ENCODE measurements at regions not wholly inside any gene's neighbourhood (a gene's known extent, or its start where the extent isn't known, plus 50 kb on each side); places are given as distances from the start of the nearest gene placed in this dataset.

DNA sequence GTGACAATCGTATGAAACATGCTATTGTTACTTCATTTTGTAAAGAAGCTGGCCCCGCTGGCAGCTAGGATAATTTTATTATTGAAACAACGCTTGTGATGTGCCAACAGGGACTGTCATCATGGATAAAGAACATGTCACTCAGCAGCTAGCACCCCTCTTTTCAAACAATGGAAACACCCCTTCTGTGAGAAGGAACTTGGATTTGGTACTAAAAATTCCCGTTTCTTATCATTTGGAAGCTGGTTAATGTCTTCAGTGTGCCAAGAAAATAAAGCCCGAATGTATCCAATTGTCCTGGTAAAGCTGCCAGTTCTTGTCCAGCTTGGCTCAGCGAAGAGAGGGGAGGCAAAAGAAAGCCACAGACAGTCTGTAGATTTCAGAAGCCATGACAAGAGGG is 186.6 kb downstream of the PHLDA1 start:
- intact Hi-C loops (cut with micrococcal nuclease), result no loop called here

DNA sequence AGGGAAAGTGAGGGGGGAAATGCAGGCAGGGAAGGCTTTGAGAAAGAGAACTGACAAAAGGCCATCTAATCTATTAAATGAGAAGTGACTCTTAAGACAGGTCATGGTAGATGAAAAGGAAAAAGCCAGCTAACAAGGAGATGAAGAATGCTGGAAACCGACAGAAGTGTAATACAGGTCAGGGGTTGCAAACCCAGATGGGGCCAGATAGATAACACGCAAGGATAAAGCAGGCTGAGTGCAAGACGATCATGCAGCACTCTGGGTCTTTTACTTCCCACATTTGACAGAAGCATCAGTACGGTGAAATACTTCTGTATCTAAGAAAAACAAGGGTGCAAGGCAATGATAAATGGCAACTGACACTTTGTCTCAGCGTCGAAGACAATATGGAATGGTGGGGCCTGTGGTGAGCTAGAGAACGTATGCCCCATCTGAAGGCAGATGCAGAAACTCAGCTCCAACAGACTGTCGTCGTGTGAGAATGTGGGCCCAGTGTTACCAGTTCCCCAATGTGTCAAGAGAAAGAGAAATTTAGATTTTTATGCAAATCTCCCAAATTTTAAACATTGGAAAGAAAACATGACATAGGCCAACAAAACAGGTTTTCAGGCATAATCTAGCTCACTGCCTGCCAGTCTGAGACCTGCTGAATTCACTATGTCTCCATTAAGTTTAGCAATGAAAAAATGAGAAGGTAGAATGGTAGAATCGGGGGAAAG is 187.4 kb downstream of the PHLDA1 start:
- intact Hi-C loops (cut with micrococcal nuclease), result no loop called here

DNA sequence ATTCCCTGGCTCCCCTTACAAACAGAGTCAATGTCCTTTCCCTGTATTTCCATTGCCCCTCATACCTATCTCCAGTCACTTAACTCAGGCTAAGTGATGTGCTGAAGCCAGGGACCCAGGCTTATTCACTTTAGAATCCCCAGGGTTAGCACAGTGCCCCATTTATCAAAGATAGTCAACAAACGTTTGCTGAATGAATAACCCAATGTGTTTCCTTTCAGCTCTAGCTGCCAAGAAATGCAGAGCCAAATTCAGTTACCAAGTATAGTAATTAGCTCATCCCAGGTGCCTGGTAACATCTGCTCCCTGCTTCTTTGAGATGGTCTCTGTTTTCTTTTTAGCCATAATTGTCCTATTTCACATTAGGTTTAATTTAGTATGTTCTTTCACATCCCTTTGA is 189.5 kb downstream of the PHLDA1 start:
- intact Hi-C loops (cut with micrococcal nuclease), result no loop called here

DNA sequence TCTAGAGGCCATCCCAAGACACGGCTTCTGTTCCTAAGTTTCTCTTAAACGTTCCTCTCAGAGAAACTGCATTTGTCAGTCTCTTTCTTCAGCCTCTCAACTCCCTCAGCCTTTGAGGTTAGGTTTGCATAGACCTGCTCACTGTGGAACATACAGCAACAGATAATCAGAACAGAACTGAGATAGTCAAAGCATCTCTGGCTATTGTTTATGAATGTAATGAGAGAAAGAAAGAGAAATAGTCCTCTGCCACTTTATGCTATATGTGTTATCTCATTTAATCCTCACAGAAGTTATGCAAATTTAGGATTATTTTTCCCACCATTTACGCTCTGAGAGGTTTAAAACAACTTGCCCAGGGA is 190.6 kb downstream of the PHLDA1 start:
- intact Hi-C loops (cut with micrococcal nuclease), result no loop called here

DNA sequence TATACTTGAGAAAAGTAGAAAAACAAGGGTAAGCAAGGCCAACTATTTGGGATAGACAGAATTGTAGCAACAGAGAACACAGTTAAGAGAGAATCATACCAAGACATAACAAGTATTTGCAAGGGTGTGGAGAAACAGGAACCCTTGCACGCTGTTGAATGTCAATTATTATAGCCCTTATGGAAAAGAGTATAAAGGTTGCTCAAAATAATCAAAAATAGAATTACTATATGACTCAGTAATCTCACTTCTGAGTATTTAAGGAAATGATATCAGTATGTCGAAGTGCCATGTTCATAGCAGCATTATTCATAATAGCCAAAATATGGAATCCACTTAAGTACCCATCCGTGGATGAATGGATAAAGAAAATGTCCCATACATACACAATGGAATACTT is 193.3 kb downstream of the PHLDA1 start:
- intact Hi-C loops (cut with micrococcal nuclease), result no loop called here

DNA sequence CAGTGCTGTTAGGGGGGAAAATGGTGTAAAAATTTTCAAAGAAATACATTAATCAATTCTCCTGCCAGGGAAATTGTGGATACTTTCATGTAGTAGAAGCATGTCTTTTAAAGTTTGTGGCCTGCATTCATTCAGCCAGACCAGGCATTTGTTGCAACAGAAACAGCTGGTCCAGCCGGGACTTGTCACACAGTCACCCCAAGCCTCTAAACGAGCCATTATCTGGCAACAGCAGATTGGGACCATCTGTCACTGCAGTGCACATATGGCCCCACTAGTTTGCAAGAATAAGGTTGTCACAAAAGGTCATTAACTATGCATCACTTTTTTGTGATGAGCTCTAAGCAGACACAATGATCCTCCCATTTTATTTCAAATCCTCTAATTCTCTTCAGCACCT is 193.9 kb downstream of the PHLDA1 start:
- intact Hi-C loops (cut with micrococcal nuclease), result no loop called here

DNA sequence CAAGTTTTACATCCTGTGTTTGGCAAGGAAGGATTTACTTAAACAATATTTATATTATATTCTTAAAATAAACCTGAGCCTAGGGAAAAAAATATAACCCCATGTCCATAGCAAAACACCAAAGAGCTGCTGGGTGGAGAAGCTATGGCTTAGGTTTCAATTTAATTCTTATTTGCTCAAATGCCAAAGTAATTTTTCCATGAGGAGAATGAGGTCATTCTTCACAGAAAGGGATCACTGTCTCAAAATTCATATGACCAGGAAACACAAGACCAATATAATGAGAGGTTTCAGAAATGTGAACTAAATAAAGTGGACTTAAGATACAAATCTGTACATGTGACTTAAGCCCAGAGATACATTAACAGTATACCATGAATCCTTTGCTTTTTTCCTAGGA is 195.0 kb downstream of the PHLDA1 start:
- intact Hi-C loops (cut with micrococcal nuclease), result no loop called here

DNA sequence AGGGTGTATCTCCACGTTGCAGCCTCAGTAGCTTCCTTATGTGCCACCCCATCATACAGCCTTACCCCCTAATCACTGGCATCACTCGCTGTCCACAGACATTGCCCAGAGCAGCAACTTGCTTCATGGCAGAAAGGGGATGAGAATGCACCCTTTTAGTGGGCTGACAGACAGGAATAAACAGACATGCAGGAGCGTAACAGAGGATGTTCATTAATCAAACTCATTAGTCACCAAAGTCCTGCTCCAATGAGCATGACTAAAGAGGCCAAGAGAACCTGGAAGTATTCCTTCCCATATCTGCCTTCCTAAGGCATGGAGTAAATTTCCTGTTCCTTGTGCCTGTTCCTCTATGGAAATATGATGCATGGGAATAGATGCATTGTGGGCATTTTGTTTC is 197.0 kb downstream of the PHLDA1 start:
- intact Hi-C loops (cut with micrococcal nuclease), result no loop called here

DNA sequence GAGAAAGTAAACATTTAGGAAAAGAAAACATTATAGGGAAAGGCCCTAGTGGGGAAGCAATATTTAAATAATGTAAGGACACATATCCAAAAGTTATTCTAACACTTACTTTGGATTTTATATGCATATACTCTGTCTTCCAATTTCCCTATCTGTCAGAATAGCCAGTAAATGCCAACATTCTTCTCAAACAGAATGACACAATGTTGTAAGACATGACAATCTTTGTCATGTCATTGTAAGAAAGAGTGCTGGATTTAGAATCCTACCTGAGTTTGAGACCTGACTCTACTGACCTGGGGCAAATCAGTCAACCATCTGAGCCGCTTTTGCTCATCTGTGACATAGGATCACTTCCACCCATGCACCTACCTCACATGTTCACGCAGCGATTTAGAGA is 198.3 kb downstream of the PHLDA1 start:
- intact Hi-C loops (cut with micrococcal nuclease), result no loop called here

DNA sequence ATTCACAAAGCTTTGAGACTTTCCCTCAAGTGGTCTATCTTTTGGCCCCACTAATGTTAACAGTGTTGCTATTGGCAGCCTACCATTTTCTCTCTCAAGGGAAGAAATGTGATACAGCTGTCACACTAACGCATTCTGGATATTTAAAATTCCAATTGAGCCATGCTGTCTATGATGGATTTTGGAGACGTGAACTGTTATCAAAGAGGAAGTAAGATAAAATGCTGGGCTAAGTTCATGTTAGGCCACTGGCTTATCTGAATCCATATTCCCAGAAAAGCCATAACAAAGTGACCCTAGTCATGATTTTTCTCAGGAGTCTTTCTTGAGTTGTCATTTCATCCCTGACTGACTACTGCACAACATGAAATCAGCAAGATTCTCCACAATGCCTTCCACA is 200.2 kb downstream of the PHLDA1 start:
- intact Hi-C loops (cut with micrococcal nuclease), result no loop called here

DNA sequence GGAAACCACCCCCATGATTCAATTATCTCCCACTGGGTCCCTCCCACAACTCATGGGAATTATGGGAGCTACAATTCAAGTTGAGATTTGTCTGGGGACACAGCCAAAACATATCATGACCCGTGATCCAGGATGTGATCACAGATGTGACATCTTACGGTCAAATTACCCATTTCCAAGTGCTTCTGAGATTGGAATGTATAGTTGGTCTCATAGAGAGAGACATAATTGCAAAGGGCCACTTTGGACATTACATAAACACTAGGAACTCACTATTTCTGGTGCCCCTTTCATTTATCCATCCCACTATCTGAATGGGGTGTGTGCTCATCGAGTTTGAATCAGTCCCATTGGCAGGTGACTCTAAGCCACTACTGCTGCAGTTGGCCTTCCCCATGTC is 204.5 kb downstream of the PHLDA1 start:
- intact Hi-C loops (cut with micrococcal nuclease), result loop anchor here (5.0 kb wide), 1 partner anchor 40 kb away; no protein-coding TSS in a partner anchor

DNA sequence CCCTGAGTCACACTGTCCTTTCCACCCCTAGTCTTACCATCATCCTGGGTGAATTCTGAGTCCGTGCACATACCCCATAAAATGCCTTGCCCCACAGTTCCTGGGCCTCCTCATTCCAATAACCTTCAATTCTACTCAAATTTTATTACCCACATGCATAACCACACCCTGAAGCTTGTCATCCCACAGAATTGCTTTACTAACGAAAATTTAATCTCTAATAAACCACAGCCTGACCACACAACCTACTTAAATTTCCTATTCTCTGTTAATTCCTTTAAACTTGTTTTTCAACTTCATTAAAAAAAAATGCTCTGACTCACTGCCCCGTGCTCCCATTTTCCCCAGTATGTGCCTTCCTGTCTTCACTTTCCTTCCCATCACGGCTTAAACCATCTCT is 205.9 kb downstream of the PHLDA1 start:
- intact Hi-C loops (cut with micrococcal nuclease), result loop anchor here (5.0 kb wide), 1 partner anchor 42 kb away; no protein-coding TSS in a partner anchor

DNA sequence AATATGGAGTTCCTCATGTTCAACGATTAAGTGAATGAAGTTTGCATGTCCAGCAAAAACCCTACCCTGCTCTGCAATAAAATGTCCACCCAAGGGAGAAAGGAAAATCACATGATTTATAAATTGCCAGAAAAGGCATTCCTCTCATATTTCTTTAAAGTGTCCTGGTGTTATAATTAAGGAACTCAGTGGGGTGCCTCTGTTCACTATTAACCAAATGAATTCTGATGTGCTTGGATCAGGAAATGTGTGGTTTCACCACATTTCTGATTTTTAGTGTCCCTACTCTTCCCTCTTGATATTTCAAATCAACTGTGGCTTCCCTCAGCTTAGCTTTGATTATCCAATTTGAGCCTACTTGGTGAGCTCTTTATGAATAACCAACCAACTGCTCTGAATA is 208.1 kb downstream of the PHLDA1 start:
- intact Hi-C loops (cut with micrococcal nuclease), result no loop called here

DNA sequence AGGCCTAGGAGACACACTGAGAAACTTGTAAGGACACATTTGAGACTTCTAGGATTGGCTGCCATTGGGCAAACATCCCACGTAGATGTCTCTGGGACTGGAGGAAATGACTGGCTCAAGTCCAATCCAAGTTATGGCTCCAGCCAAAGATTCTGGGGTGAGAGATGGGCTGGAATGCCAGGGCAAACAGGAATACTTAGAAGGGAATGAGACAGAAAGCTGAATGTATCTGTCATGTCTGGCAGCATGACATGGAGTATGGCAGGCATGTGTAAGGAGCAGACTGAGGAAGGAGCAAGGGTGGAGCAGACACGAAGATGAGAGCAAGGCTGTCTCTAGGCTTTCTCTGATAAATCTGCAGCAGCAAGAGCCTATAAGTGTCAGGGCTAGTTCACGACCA is 209.2 kb downstream of the PHLDA1 start:
- intact Hi-C loops (cut with micrococcal nuclease), result no loop called here

DNA sequence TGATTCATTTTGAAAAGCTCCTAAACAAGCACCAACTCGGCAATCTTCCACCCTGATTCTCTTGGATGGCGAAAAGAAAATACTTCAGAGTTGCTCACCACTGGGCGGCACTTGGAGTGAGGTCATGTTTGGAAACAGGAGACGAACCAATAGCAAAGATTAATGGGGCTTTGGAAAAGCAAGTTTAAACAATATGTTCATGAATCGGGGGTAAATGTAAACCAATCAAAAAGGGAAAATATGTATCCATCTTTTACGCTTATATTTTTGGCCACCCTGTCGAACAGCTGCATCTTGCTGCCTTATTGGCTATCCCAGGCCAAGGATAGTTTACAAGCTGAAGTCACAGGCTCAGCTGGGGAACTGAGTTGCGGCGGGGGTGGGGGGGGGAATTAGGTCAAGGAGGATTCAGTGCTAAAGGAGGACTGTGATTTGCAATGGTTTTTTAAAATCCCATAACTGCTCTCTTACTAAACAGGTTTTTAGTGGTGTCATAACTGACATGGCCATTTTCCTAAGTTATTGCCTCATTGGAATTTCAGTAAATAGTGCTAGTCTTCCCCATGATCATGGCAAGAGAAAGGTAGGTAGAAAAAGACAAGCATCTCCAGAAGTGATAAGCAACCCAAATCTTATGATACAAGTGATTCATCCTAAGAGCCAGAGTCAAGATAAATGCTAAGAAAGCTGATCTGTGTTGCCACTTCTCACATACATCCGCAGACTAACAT is 210.6 kb downstream of the PHLDA1 start:
- intact Hi-C loops (cut with micrococcal nuclease), result no loop called here

DNA sequence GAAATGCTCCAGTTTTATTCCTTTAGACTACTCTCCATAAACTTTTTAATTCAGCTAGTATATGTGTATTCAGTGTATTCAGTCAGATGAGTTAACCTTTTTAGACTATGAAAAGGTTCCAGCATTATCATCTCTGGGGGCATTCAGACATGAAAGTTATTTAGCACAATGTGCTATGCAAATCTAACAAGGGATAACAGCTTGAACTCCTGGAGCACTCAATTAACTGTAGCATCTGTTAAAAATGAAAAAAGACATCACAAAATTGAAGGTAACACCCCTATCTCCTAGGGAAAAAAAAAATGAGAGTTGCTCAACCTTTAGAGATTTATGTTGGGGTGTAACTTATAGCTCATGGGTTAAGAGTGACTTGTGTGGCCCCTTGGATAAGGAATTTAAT is 211.5 kb downstream of the PHLDA1 start:
- intact Hi-C loops (cut with micrococcal nuclease), result no loop called here

DNA sequence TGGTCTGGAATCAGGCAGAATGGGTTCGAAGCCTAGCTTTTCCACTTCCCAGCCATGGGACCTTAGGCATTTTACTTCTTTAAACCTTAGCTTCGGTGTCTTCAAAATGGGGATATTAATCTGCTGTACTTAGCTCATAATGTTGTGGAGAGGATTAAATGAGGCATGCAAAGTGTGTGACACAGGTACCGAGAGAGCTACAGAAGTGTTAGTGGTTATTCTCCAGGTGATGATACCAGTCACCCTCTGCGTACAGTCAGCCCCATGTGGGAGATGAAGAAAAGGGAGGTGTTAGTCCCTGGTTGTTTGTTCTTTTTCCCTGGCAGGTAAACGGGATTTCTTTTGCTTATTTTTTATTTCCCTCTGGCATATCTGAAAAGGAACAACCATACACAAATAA is 212.1 kb downstream of the PHLDA1 start:
- intact Hi-C loops (cut with micrococcal nuclease), result loop anchor here (5.0 kb wide), 3 partner anchors 113 to 292 kb away; no protein-coding TSS in a partner anchor

DNA sequence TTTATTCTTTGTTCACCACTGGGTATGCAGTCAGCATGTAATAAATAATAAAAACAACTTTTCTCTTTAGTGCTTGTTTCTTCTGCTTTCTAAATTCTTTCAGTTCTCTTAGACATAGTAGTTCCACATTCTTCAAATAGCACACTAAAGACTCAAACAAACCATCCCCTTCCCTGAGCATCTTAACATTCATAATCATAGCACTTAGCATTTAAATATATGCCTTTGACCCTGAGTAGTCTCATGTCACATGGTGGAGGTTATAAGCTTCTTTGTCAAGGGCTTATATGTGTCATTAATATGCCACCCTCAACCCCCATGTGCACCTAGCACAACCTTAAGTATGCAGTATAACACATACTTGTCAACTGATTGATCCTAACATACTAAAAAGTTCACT is 212.7 kb downstream of the PHLDA1 start:
- intact Hi-C loops (cut with micrococcal nuclease), result loop anchor here (5.0 kb wide), 3 partner anchors 113 to 292 kb away; no protein-coding TSS in a partner anchor

DNA sequence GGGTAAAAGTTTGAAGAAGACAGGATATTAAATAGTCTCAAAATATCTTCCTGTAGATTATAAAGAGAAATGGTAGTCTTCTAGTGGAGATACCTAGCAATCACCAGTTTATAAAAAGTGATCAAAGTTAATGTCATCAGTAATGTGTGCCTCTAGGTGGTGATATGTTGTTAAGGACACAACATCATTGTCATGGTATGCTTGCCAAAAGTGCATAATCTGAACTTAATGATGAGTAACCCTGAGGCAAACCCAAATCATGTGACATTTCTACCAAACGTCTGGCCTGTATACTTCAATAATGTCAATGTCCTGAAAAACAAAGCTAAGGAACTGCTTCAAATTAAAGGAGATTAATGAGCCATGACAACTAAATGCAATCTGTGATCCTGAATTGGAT is 214.7 kb downstream of the PHLDA1 start:
- intact Hi-C loops (cut with micrococcal nuclease), result loop anchor here (1.0 to 5.0 kb wide), 5 partner anchors 115 to 290 kb away; partner anchors contain the start of gene PHLDA1

DNA sequence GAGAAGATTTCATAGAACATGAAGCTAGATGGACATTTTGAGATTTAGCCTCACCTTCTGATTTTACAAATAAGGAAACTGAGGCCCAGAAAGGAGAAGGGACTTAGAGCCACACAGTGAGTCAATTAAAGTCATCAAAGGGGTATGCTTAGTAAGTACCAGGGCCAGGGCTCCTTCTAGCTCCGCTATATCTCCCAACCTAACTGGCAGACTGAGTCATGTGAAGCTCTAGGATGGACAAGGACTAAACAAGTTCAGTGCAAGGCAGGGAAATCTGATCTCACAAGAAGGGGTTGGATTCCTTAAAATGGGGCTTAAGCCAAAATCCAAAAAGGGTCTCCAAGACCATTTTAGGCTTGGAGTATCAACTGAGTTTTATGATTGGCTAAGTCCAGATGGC is 215.8 kb downstream of the PHLDA1 start:
- intact Hi-C loops (cut with micrococcal nuclease), result loop anchor here (5.0 kb wide), 3 partner anchors 117 to 288 kb away; no protein-coding TSS in a partner anchor

DNA sequence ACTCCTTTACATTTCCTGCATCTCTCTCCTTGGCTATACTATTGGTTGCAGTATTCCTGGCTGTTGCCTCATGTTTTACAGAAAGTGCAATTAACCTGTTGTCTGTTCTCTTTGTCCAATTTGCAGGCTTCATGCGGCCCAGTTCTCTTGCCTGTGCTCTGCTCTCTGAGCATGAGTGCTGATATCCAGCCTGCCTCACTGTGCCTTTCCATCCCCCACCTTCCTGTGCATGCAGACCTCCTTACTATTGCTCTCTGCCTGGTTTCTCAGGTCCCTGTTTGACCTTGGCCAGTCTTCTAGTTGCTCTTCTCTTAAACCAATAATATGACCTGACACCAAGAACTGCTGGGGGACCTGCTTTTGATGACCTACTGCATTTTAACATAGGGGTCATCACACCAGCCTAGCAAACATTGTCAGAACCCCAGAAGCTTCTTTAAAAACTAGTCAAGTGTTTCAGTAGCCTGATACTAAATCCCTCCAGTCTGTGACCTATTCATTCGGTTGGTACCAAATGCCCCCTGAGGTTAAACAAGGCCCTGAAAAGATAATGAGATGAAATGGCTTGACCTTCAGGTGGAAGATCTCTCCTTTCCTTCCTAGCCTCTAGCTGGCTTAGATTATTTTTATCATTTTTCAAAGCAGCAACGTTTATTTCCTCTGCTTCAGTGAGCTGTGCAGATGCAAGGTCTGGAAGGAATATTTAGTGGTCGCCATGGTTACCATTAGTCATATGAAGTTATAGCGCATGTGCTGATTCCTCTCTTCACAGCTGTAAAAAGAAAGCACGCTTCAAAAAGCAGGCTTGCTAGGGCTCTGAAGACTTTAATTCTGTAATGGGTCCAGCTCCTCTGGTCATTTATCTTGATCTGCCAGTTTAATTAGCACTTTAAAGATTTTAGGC is 216.5 kb downstream of the PHLDA1 start:
- intact Hi-C loops (cut with micrococcal nuclease), result loop anchor here (5.0 kb wide), 3 partner anchors 117 to 288 kb away; no protein-coding TSS in a partner anchor

DNA sequence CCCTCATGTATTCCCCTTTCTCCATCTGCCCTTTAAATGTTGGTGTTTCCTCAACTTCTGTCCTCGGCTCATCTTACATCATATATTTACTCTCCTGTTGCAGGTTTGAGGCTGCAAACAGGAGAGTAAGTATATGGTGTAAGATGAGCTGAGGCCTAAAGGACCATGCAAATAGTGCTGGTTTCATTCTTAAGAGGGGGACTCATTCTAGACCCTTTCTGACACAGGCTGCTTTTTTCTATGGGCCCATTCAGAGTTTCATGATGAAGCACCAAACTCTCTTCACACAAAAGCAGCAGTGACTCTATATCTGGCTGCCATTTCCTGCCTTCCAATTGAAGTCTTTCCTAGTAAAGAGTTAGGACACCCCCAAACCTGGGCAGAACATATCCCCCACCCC is 218.5 kb downstream of the PHLDA1 start:
- intact Hi-C loops (cut with micrococcal nuclease), result no loop called here

Measured in T-helper 2 cell treated with Interferon-gamma antibody and Interleukin-4, amounts not matched to agents 100 ng/mL and 5 ng/mL, for 36 hours (primary cell).